ENCODE measurements at regions not wholly inside any gene's neighbourhood (a gene's known extent, or its start where the extent isn't known, plus 50 kb on each side); places are given as distances from the start of the nearest gene placed in this dataset.
A peak's percentile ranks its signal among the peaks of the same experiment; 100 is the strongest.

GRCh38 chr11:121967131-121967704 lies 148.8 kb downstream of the BLID start:
- no peaks in the 10 kb centered on the region for H3K23me2 ChIP-seq (ENCODE audit: insufficient read length, low read depth, low read length, poor library complexity, severe bottlenecking)
- no peaks in the 10 kb centered on the region; the same call in 1 of the 2 replicates for H3K4me1 ChIP-seq (ENCODE audit: insufficient read depth, low read length)
- H3K4ac ChIP-seq (ENCODE audit: low read depth, low read length) = no peak overlapping the region
- H4K5ac ChIP-seq (ENCODE audit: insufficient read length, low read depth, low read length) = no peak overlapping the region
- H3K27ac ChIP-seq (ENCODE audit: insufficient read length, low read depth, low read length) = no peak overlapping the region
- no peak overlapping the region for H3K14ac ChIP-seq (ENCODE audit: insufficient read depth, low read length)
- H2BK12ac ChIP-seq (ENCODE audit: insufficient read length, low read depth, low read length) = no peak overlapping the region
- Mint-ChIP-seq H3K4me3 (no peak overlapping the region), H3K27me3 (ENCODE audit: low read depth) (no peaks in the 10 kb centered on the region; the same call in 1 of the 2 replicates), H3K4me1 (peaks cover 13 to 17% of the 10 kb centered on the region in 2 experiments), H3K27ac (no peak overlapping the region; a peak in 1 of 7 replicates), H3K9me3 (peaks cover 0 to 2% of the 10 kb centered on the region in 2 experiments; a peak in 1 of 5 replicates), H3K36me3 (ENCODE audit: insufficient read depth in 1 of 3, low read depth in 3 of 3) (0 out of 7 replicates have a peak, but pooled peaks cover 0 to 5% (median 0%) of the 10 kb centered on the region in 3 experiments)
- no peak overlapping the region for H2AK5ac ChIP-seq (ENCODE audit: insufficient read length, low read length)
- TF ChIP-seq CTCF (conservative IDR thresholded peaks at IDR 0.05) = no peak
- H3K79me2 ChIP-seq (ENCODE audit: insufficient read depth, low read length) = no peaks in the 10 kb centered on the region
- H2BK120ac ChIP-seq (ENCODE audit: low read depth, low read length, poor library complexity, severe bottlenecking) = no peak overlapping the region
- no peak overlapping the region for H3K9ac ChIP-seq (ENCODE audit: extremely low read depth, insufficient read length, low read length)
- no peaks in the 10 kb centered on the region for H4K20me1 ChIP-seq (ENCODE audit: control insufficient read depth, insufficient read depth, insufficient read length)
- H4K8ac ChIP-seq (replicated peaks; ENCODE audit: insufficient read length, low read depth, low read length) = no peak overlapping the region
- no peak overlapping the region for H4K91ac ChIP-seq (ENCODE audit: insufficient read length, low read depth, low read length)
- H3K9me3 ChIP-seq (ENCODE audit: control insufficient read depth, low read depth, low read length) = no peaks in the 10 kb centered on the region
- no peak overlapping the region for H3K56ac ChIP-seq (ENCODE audit: insufficient read length, low read depth, low read length)
- H2AFZ ChIP-seq (ENCODE audit: low read length) = peak overlapping the region; percentile 14
- H3K79me1 ChIP-seq (ENCODE audit: insufficient read depth, low read depth, low read length, poor library complexity, severe bottlenecking) = no peaks in the 10 kb centered on the region
- no peak overlapping the region for H3T11ph ChIP-seq (ENCODE audit: low read length)
- no peak overlapping the region for H3K4me2 ChIP-seq (ENCODE audit: insufficient read depth, insufficient read length, low read length)
- H3K23ac ChIP-seq (ENCODE audit: insufficient read length, low read depth, low read length) = no peak overlapping the region
- no peaks in the 10 kb centered on the region for H3K27me3 ChIP-seq (ENCODE audit: insufficient read depth, low read length)
- no CpG with 5 or more reads among the region's 10 CpGs for WGBS (ENCODE audit: extremely low coverage, insufficient read length, low lambda C conversion rate)
- no peak overlapping the region for H2BK5ac ChIP-seq (ENCODE audit: insufficient read length, low read length)
- no peak for DNase-seq
- no peak overlapping the region for H3K18ac ChIP-seq (ENCODE audit: insufficient read length, low read depth, low read length)
- H2BK15ac ChIP-seq (ENCODE audit: low read depth, low read length) = no peak overlapping the region
- no peak overlapping the region for H2BK20ac ChIP-seq (ENCODE audit: low read depth, low read length, poor library complexity, severe bottlenecking)
